Mesothelial cell of epicardium (in vitro differentiated cells): ENCODE measurements at regions not wholly inside any gene's neighbourhood (a gene's known extent, or its start where the extent isn't known, plus 50 kb on each side); places are given as distances from the start of the nearest gene placed in this dataset.

Experiments
- DNase-seq, 2 experiments: peaks; one replicate each; pipeline ENCODE4 v3.0.0; 2021; ENCODE audit warnings: low spot score in 2 of 2; ENCODE audit not compliant: unreplicated experiment in 2 of 2
- H3K27ac Mint-ChIP-seq: 2 replicates; pipeline ENCODE4 v1.8.0; 2021; ENCODE audit warnings: mixed read lengths
- H3K27me3 Mint-ChIP-seq: 2 replicates; pipeline ENCODE4 v1.8.0; 2021; ENCODE audit warnings: low read depth, mixed read lengths
- H3K36me3 Mint-ChIP-seq: 2 replicates; pipeline ENCODE4 v1.8.0; 2021; ENCODE audit warnings: mixed read lengths
- H3K4me1 Mint-ChIP-seq: 2 replicates; pipeline ENCODE4 v1.8.0; 2021; ENCODE audit warnings: mixed read lengths
- H3K4me3 Mint-ChIP-seq: 2 replicates; pipeline ENCODE4 v1.8.0; 2021; ENCODE audit warnings: mild to moderate bottlenecking, moderate library complexity, mixed read lengths
- H3K9me3 Mint-ChIP-seq: 2 replicates; pipeline ENCODE4 v1.8.0; 2021; ENCODE audit warnings: mixed read lengths
- CTCF ChIP-seq: fragments of 200-600 bp; sonication (generic); IDR thresholded peaks from one replicate; pipeline ENCODE4 v1.5.0; 2021; ENCODE audit warnings: antibody characterized with exemption; ENCODE audit not compliant: unreplicated experiment

- no peak for DNase-seq
- no peak for TF ChIP-seq CTCF
- Mint-ChIP-seq H3K27me3 (no peaks in the 10 kb centered on the region), H3K36me3 (no peaks in the 10 kb centered on the region), H3K4me3 (no peak overlapping the region), H3K27ac (no peak overlapping the region), H3K4me1 (peaks cover 3% of the 10 kb centered on the region), H3K9me3 (peaks cover 5% of the 10 kb centered on the region)
Observed at GRCh38 chr21:22898051-22898665, 1899.9 kb downstream of the NCAM2 start.

- H3K4me3 Mint-ChIP-seq, result no peak overlapping the region
- H3K9me3 Mint-ChIP-seq, result peaks cover 5% of the 10 kb centered on the region
- no peaks in the 10 kb centered on the region for H3K36me3 Mint-ChIP-seq
- H3K4me1 Mint-ChIP-seq, result peaks cover 3% of the 10 kb centered on the region
- no peak for DNase-seq
- no peak for TF ChIP-seq CTCF
- H3K27me3 Mint-ChIP-seq, result no peaks in the 10 kb centered on the region
- H3K27ac Mint-ChIP-seq, result no peak overlapping the region
Observed at GRCh38 chr21:22900490-22900889, 1902.3 kb downstream of the NCAM2 start.

GRCh38 chr21:22903851-22904250, 1905.6 kb downstream of the NCAM2 start:
- no peaks in the 10 kb centered on the region for H3K9me3 Mint-ChIP-seq
- no peak overlapping the region for H3K27ac Mint-ChIP-seq
- no peak for TF ChIP-seq CTCF
- peaks cover 3% of the 10 kb centered on the region for H3K4me1 Mint-ChIP-seq
- no peak for DNase-seq
- H3K4me3 Mint-ChIP-seq, result no peak overlapping the region
- H3K27me3 Mint-ChIP-seq, result no peaks in the 10 kb centered on the region
- no peaks in the 10 kb centered on the region for H3K36me3 Mint-ChIP-seq

- Mint-ChIP-seq H3K4me3 (no peak overlapping the region), H3K27me3 (no peaks in the 10 kb centered on the region), H3K9me3 (no peaks in the 10 kb centered on the region), H3K4me1 (peaks cover 3% of the 10 kb centered on the region), H3K36me3 (no peaks in the 10 kb centered on the region), H3K27ac (no peak overlapping the region)
- no peak for TF ChIP-seq CTCF
- DNase-seq, result no peak
Observed at GRCh38 chr21:22904385-22904784, 1906.2 kb downstream of the NCAM2 start.

- Mint-ChIP-seq H3K4me3 (no peak overlapping the region), H3K36me3 (no peaks in the 10 kb centered on the region), H3K9me3 (peaks cover 7% of the 10 kb centered on the region), H3K4me1 (no peaks in the 10 kb centered on the region), H3K27me3 (no peaks in the 10 kb centered on the region), H3K27ac (no peak overlapping the region)
- no peak for DNase-seq
- TF ChIP-seq CTCF, result no peak
Observed at GRCh38 chr21:22925032-22925431, 1926.8 kb downstream of the NCAM2 start.

GRCh38 chr21:22927469-22927868, 1929.3 kb downstream of the NCAM2 start:
- TF ChIP-seq CTCF, result no peak
- Mint-ChIP-seq H3K4me1 (no peaks in the 10 kb centered on the region), H3K27ac (no peak overlapping the region), H3K9me3 (peaks cover 4% of the 10 kb centered on the region), H3K4me3 (no peak overlapping the region), H3K27me3 (no peaks in the 10 kb centered on the region), H3K36me3 (no peaks in the 10 kb centered on the region)
- DNase-seq, result no peak
